Spleen (tissue), 7 donors: ENCODE measurements at regions not wholly inside any gene's neighbourhood (a gene's known extent, or its start where the extent isn't known, plus 50 kb on each side); places are given as distances from the start of the nearest gene placed in this dataset.

Experiments used
- POLR2AphosphoS5 ChIP-seq, 3 donors: sonication (generic); formaldehyde crosslinking; IDR thresholded peaks; one replicate each; pipeline ENCODE4 v1.5.1; 2017; ENCODE audit warnings: antibody characterized with exemption in 3 of 3
- TF ChIP-seq, protein P1 (sequence below), 11 experiments: fragments of 200-600 bp in 7 of 11; fragments of 450-650 bp in 4 of 11; sonication (generic) in 4 of 11; IDR thresholded peaks in 8 of 11; conservative IDR thresholded peaks in 3 of 11; 1 replicate in 7 of 11; 2 replicates in 4 of 11; pipeline versions ENCODE4 v1.4.0 to v1.8.0; 2016 to 2021; ENCODE audit warnings: antibody characterized with exemption in 11 of 11, inconsistent platforms in 4 of 11, mild to moderate bottlenecking in 1 of 11
- donor health status: DM: no; HTN: no; CAD: no; lungs with moderate emphysema.
- donor health status: DM: no; HTN: no; CAD: no.
- donor health status: DM: no; HTN: no; CAD: no.

- TF ChIP-seq, protein P1, sequence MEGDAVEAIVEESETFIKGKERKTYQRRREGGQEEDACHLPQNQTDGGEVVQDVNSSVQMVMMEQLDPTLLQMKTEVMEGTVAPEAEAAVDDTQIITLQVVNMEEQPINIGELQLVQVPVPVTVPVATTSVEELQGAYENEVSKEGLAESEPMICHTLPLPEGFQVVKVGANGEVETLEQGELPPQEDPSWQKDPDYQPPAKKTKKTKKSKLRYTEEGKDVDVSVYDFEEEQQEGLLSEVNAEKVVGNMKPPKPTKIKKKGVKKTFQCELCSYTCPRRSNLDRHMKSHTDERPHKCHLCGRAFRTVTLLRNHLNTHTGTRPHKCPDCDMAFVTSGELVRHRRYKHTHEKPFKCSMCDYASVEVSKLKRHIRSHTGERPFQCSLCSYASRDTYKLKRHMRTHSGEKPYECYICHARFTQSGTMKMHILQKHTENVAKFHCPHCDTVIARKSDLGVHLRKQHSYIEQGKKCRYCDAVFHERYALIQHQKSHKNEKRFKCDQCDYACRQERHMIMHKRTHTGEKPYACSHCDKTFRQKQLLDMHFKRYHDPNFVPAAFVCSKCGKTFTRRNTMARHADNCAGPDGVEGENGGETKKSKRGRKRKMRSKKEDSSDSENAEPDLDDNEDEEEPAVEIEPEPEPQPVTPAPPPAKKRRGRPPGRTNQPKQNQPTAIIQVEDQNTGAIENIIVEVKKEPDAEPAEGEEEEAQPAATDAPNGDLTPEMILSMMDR (IDR thresholded peaks at IDR 0.05 in 8 of 11, conservative IDR thresholded peaks at IDR 0.05 in 3 of 11) = no peak
- no peak for TF ChIP-seq POLR2AphosphoS5 (IDR thresholded peaks at IDR 0.05)
These were observed 72.3 kb upstream of the ERCC6L2 start for GRCh38 chr9:95803197-95803596.
